ENCODE measurements at regions not wholly inside any gene's neighbourhood (a gene's known extent, or its start where the extent isn't known, plus 50 kb on each side); places are given as distances from the start of the nearest gene placed in this dataset.

DNA sequence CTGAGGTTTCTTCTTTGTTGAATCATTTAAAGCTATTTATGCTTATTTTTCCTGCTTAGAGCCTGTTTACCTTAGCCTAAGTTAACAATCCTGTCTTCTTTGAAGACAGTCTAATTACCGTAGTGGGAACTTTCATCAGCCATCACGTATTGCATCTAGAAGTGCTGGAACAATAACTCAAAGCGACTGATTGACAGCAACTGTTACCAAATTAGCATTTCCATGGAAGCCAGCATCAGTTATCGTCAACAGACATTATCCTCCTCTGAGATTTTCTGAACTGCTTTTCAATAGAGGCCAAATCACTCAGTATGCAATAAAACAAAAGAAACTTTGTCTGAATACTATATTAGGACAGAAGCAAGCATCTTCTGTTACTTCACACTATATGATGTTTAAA is 433.3 kb upstream of the SLITRK1 start:
- H3K4me1 ChIP-seq (ENCODE audit: insufficient read depth, low read length) = no peaks in the 10 kb centered on the region
- peak overlapping the region; percentile 37 for H2AFZ ChIP-seq (ENCODE audit: low read depth, low read length)
- FAIRE-seq (no peak), DNase-seq (ENCODE audit: low read depth) (no peak)
- no peaks in the 10 kb centered on the region for H3K4me1 Mint-ChIP-seq (ENCODE audit: low read depth, unreplicated experiment)
- no peaks in the 10 kb centered on the region for H3K27me3 Mint-ChIP-seq (ENCODE audit: low read depth, unreplicated experiment)
- no peak overlapping the region for H3K4me3 ChIP-seq (ENCODE audit: insufficient read depth, low read depth, low read length)
- no peak overlapping the region for H3K4me2 ChIP-seq (ENCODE audit: low read length)
- H3K9me3 ChIP-seq (ENCODE audit: insufficient read depth, low read depth, low read length) = no peaks in the 10 kb centered on the region
- no peaks in the 10 kb centered on the region for H3K36me3 ChIP-seq (ENCODE audit: insufficient read depth, low read length)
- H4K20me1 ChIP-seq (ENCODE audit: insufficient read depth, low read length) = no peaks in the 10 kb centered on the region
- H3K27ac Mint-ChIP-seq (ENCODE audit: unreplicated experiment) = no peak overlapping the region
- H3K9ac ChIP-seq (ENCODE audit: low read length) = no peak overlapping the region
- no peaks in the 10 kb centered on the region for H3K36me3 Mint-ChIP-seq (ENCODE audit: low read depth, unreplicated experiment)
- H3K27me3 ChIP-seq (ENCODE audit: insufficient read depth, low read length) = no peaks in the 10 kb centered on the region
- H3K9me3 Mint-ChIP-seq (ENCODE audit: unreplicated experiment) = no peaks in the 10 kb centered on the region
- no peaks in the 10 kb centered on the region for H3K79me2 ChIP-seq (ENCODE audit: insufficient read depth, low read length)
- TF ChIP-seq, protein P1, sequence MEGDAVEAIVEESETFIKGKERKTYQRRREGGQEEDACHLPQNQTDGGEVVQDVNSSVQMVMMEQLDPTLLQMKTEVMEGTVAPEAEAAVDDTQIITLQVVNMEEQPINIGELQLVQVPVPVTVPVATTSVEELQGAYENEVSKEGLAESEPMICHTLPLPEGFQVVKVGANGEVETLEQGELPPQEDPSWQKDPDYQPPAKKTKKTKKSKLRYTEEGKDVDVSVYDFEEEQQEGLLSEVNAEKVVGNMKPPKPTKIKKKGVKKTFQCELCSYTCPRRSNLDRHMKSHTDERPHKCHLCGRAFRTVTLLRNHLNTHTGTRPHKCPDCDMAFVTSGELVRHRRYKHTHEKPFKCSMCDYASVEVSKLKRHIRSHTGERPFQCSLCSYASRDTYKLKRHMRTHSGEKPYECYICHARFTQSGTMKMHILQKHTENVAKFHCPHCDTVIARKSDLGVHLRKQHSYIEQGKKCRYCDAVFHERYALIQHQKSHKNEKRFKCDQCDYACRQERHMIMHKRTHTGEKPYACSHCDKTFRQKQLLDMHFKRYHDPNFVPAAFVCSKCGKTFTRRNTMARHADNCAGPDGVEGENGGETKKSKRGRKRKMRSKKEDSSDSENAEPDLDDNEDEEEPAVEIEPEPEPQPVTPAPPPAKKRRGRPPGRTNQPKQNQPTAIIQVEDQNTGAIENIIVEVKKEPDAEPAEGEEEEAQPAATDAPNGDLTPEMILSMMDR (IDR thresholded peaks at IDR 0.05; ENCODE audit: insufficient read depth, low read depth, low read length) = no peak
- TF ChIP-seq EZH2 (IDR thresholded peaks at IDR 0.05; ENCODE audit: insufficient read depth, low read length) = no peak
- H3K4me3 Mint-ChIP-seq (ENCODE audit: unreplicated experiment) = no peak overlapping the region
- H3K27ac ChIP-seq (ENCODE audit: low read depth, low read length) = no peak overlapping the region

DNA sequence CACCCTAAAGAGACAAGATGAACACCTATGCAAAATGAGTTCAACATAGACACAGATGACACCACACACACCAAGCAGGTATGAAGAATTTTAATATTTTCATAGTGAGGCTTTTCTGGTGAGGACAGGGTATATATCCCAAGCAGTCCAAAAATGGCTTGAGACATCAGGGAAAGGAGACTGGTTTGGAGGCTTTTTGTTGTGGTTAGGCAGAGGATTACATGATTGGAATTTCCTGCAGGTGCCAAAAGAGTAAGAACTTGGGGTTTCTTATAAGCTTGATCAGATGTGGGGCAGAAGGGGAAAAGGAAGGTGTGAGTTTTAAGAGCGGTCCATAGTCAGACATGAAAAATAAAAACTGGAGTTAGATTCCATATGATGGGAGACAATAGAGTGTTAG is 420.8 kb upstream of the SLITRK1 start:
- Mint-ChIP-seq H3K9me3 (ENCODE audit: unreplicated experiment) (no peaks in the 10 kb centered on the region), H3K27me3 (ENCODE audit: low read depth, unreplicated experiment) (no peaks in the 10 kb centered on the region), H3K36me3 (ENCODE audit: low read depth, unreplicated experiment) (no peaks in the 10 kb centered on the region), H3K4me3 (ENCODE audit: unreplicated experiment) (no peak overlapping the region), H3K4me1 (ENCODE audit: low read depth, unreplicated experiment) (peaks cover 5% of the 10 kb centered on the region), H3K27ac (ENCODE audit: unreplicated experiment) (no peak overlapping the region)
- no peaks in the 10 kb centered on the region for H4K20me1 ChIP-seq (ENCODE audit: insufficient read depth, low read length)
- H3K4me1 ChIP-seq (ENCODE audit: insufficient read depth, low read length) = no peaks in the 10 kb centered on the region
- no peak overlapping the region for H3K27ac ChIP-seq (ENCODE audit: low read depth, low read length)
- no peak for FAIRE-seq
- no peaks in the 10 kb centered on the region for H3K27me3 ChIP-seq (ENCODE audit: insufficient read depth, low read length)
- no peak overlapping the region for H3K9ac ChIP-seq (ENCODE audit: low read length)
- H3K4me2 ChIP-seq (ENCODE audit: low read length) = no peak overlapping the region
- no peak overlapping the region for H3K4me3 ChIP-seq (ENCODE audit: insufficient read depth, low read depth, low read length)
- no peaks in the 10 kb centered on the region for H3K9me3 ChIP-seq (ENCODE audit: insufficient read depth, low read depth, low read length)
- no peaks in the 10 kb centered on the region for H3K36me3 ChIP-seq (ENCODE audit: insufficient read depth, low read length)
- TF ChIP-seq EZH2 (IDR thresholded peaks at IDR 0.05; ENCODE audit: insufficient read depth, low read length) = no peak
- TF ChIP-seq, protein P1 (IDR thresholded peaks at IDR 0.05; ENCODE audit: insufficient read depth, low read depth, low read length) = no peak
- H3K79me2 ChIP-seq (ENCODE audit: insufficient read depth, low read length) = no peaks in the 10 kb centered on the region
- peak; percentile 36 for DNase-seq (ENCODE audit: low read depth)
- H2AFZ ChIP-seq (ENCODE audit: low read depth, low read length) = no peak overlapping the region

DNA sequence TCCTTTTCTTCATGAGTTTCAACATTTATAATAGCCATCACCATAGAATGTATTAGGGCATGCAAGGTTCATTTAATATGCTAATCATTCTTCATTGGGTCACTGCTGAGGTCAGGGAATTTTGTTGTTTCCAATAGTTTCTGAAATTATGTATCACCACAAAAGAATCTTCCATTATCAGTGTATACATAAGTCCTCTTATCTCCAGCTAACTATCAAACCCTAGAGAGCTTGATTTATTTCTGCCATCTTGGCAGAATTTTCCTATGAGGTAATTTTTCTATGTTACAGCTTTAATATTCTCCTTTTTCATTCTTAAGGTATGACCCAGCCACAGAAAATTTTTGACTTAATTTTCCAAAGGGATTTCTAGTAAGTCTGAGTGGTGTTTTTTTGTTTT is 415.0 kb upstream of the SLITRK1 start:
- Mint-ChIP-seq H3K9me3 (ENCODE audit: unreplicated experiment) (no peaks in the 10 kb centered on the region), H3K4me1 (ENCODE audit: low read depth, unreplicated experiment) (no peaks in the 10 kb centered on the region), H3K27me3 (ENCODE audit: low read depth, unreplicated experiment) (no peaks in the 10 kb centered on the region), H3K36me3 (ENCODE audit: low read depth, unreplicated experiment) (no peaks in the 10 kb centered on the region), H3K27ac (ENCODE audit: unreplicated experiment) (no peak overlapping the region), H3K4me3 (ENCODE audit: unreplicated experiment) (no peak overlapping the region)
- peak; percentile 63 for DNase-seq (ENCODE audit: low read depth)
- Histone ChIP-seq H3K4me2 (ENCODE audit: low read length) (no peak overlapping the region), H3K27ac (ENCODE audit: low read depth, low read length) (no peak overlapping the region), H4K20me1 (ENCODE audit: insufficient read depth, low read length) (no peaks in the 10 kb centered on the region), H3K36me3 (ENCODE audit: insufficient read depth, low read length) (no peaks in the 10 kb centered on the region), H3K4me1 (ENCODE audit: insufficient read depth, low read length) (no peaks in the 10 kb centered on the region), H3K27me3 (ENCODE audit: insufficient read depth, low read length) (no peaks in the 10 kb centered on the region), H2AFZ (ENCODE audit: low read depth, low read length) (no peak overlapping the region), H3K9me3 (ENCODE audit: insufficient read depth, low read depth, low read length) (no peaks in the 10 kb centered on the region), H3K79me2 (ENCODE audit: insufficient read depth, low read length) (no peaks in the 10 kb centered on the region), H3K9ac (ENCODE audit: low read length) (no peak overlapping the region), H3K4me3 (ENCODE audit: insufficient read depth, low read depth, low read length) (no peak overlapping the region)
- no peak for FAIRE-seq
- TF ChIP-seq EZH2 (IDR thresholded peaks at IDR 0.05; ENCODE audit: insufficient read depth, low read length) = no peak
- TF ChIP-seq, protein P1 (IDR thresholded peaks at IDR 0.05; ENCODE audit: insufficient read depth, low read depth, low read length) = no peak

All from astrocyte (in vitro differentiated cells and primary cell).